ENCODE measurements at regions not wholly inside any gene's neighbourhood (a gene's known extent, or its start where the extent isn't known, plus 50 kb on each side); places are given as distances from the start of the nearest gene placed in this dataset.

DNA sequence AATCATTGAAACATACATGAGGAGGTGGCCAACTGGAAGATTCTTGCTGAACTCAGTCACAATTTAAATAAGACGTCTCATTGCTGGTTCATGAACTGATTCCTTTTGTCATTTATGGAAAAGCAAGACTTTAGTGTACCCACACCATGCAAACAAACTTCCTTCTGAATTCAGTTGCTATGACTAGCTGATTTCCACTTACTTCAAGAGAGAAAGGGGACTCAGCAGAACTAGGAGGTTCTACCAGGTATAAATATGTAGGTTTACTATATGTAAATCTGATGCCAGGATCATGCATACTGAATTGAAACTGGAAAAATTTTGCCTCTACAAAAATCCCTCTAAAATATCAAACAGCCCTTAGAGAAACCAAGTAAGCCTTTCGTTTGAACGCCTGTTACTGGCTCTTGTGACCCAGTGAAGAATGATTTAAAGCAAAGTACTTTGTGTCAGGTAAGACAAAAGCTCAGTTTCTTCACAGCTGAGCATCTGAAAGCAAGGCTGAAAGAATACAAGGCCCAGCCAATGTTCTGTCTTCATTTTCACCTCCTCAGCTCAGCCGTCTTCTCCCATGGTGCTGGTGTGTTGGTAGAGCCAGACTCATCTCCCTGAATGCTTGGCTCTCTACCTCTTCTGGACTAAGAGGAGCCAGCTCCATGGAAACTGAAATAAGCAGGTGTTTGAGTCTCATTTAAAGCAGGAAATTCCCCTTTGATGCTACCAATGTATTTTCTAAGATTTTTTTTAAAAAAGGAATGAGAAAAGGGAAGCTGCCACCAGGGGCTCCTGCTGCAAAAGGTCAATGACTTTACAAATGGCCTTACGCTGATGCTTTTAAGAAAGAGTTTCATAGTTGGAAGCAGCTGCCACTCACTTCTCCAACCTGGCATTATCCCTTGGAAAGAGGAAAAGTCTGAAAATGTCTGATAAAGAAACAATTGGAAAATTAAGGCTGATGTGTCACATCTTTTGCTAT lies 301.6 kb downstream of the EFHB start:
- peaks cover 9% of the 10 kb centered on the region for H3K4me1 ChIP-seq (ENCODE audit: control insufficient read depth, insufficient read depth, low read length)
- H3K4me3 ChIP-seq (ENCODE audit: low read depth, low read length) = no peak overlapping the region
- H3K27me3 ChIP-seq (ENCODE audit: control insufficient read depth, insufficient read depth, low read length) = no peaks in the 10 kb centered on the region
- no peaks in the 10 kb centered on the region for H3K36me3 ChIP-seq (ENCODE audit: control insufficient read depth, insufficient read depth, low read length)
- no peak overlapping the region for H3K9ac ChIP-seq (ENCODE audit: low read depth, low read length)
- no peaks in the 10 kb centered on the region for H3K9me3 ChIP-seq (ENCODE audit: control insufficient read depth, insufficient read depth, low read length)
- H3K27ac ChIP-seq (ENCODE audit: low read depth, low read length) = no peak overlapping the region

DNA sequence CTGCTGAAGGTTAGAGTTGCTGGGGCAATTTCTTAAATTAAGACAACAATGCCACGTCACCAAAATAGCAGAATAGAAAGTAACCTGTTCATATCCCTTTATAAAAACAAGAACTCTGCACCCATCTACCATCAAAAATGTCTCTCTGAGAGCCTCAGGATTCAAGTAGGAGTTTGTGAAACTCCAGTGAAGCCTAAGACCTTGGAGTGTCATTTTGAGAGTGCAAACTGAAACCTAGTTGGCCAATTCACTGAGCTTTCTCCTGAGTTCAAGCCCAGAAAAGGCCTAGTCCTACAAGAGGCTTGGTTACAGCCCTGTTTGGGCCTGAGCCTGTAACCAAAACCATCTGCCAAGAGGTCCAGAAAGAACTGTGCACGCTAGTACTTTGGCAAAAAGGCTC lies 335.1 kb downstream of the EFHB start:
- H3K4me1 ChIP-seq (ENCODE audit: control insufficient read depth, insufficient read depth, low read length) = no peaks in the 10 kb centered on the region
- H3K27ac ChIP-seq (ENCODE audit: low read depth, low read length) = no peak overlapping the region
- no peaks in the 10 kb centered on the region for H3K9me3 ChIP-seq (ENCODE audit: control insufficient read depth, insufficient read depth, low read length)
- no peak overlapping the region for H3K9ac ChIP-seq (ENCODE audit: low read depth, low read length)
- no peaks in the 10 kb centered on the region for H3K27me3 ChIP-seq (ENCODE audit: control insufficient read depth, insufficient read depth, low read length)
- H3K4me3 ChIP-seq (ENCODE audit: low read depth, low read length) = no peak overlapping the region
- no peaks in the 10 kb centered on the region for H3K36me3 ChIP-seq (ENCODE audit: control insufficient read depth, insufficient read depth, low read length)

DNA sequence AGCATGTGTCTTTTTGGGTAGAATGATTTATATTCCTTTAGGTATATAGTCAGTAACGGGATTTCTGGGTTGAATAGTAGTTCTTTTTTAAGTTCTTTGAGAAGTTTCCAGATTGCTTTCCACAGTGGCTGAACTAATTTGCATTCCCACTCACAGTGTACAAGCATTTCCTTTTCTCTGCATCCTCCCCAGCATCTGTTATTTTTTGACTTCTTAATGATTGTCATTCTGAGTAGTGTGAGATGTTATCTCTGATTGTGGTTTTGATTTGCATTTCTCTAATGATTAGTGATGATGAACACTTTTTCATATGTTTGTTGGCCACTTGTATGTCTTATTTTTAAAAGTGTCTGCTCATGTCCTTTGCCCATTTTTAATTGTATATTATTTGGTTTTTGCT lies 337.6 kb downstream of the EFHB start:
- Histone ChIP-seq H3K9me3 (ENCODE audit: control insufficient read depth, insufficient read depth, low read length) (no peaks in the 10 kb centered on the region), H3K4me3 (ENCODE audit: low read depth, low read length) (no peak overlapping the region), H3K27me3 (ENCODE audit: control insufficient read depth, insufficient read depth, low read length) (no peaks in the 10 kb centered on the region), H3K4me1 (ENCODE audit: control insufficient read depth, insufficient read depth, low read length) (no peaks in the 10 kb centered on the region), H3K9ac (ENCODE audit: low read depth, low read length) (no peak overlapping the region), H3K36me3 (ENCODE audit: control insufficient read depth, insufficient read depth, low read length) (no peaks in the 10 kb centered on the region), H3K27ac (ENCODE audit: low read depth, low read length) (no peak overlapping the region)

DNA sequence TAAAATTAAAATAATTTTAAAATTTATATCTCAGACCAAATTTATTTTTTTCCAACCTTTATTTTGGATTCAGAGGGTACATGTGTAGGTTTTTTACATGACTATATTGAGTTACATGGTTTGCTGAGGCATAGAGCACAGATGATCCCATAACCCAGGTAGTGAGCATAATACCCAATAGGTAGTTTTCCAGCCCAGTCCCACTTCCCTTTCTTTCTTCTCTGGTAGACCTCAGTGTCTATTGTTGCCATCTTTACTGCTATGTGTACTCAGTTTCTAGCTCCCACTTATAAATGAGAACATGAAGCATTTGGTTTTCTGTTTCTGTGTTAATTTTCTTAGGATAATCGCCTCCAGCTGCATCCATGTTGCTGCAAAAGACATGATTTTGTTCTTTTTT lies 338.1 kb downstream of the EFHB start:
- Histone ChIP-seq H3K27ac (ENCODE audit: low read depth, low read length) (no peak overlapping the region), H3K4me1 (ENCODE audit: control insufficient read depth, insufficient read depth, low read length) (no peaks in the 10 kb centered on the region), H3K36me3 (ENCODE audit: control insufficient read depth, insufficient read depth, low read length) (no peaks in the 10 kb centered on the region), H3K9ac (ENCODE audit: low read depth, low read length) (no peak overlapping the region), H3K27me3 (ENCODE audit: control insufficient read depth, insufficient read depth, low read length) (no peaks in the 10 kb centered on the region), H3K4me3 (ENCODE audit: low read depth, low read length) (no peak overlapping the region), H3K9me3 (ENCODE audit: control insufficient read depth, insufficient read depth, low read length) (no peaks in the 10 kb centered on the region)
